SK-N-SH (cell line): ENCODE measurements at regions not wholly inside any gene's neighbourhood (a gene's known extent, or its start where the extent isn't known, plus 50 kb on each side); places are given as distances from the start of the nearest gene placed in this dataset.

Experiments used
- CTCF ChIA-PET: fragments of 300-600, 350-600 bp; formaldehyde crosslinking; extraction: SDS; loops from one replicate; lab custom pipeline; 2021; lab: Yijun Ruan, JAX
- POLR2A ChIA-PET: fragments of 350-600 bp; sonication (Branson Sonifier 250); formaldehyde crosslinking; extraction: SDS; loops from one replicate; lab custom pipeline; 2020; ENCODE audit warnings: antibody characterized with exemption, inconsistent platforms; lab: Yijun Ruan, JAX
- DNase-seq: peaks from one replicate; pipeline ENCODE4 v3.0.0; 2012
- H2AFZ ChIP-seq: fragments of 200-600 bp; sonication (generic); 2 replicates; pipeline ENCODE4 v1.8.1; 2016; ENCODE audit warnings: antibody characterized with exemption, mild to moderate bottlenecking, low read depth
- H3F3A ChIP-seq: fragments of 200-600 bp; sonication (generic); replicated peaks from 2 replicates; pipeline ENCODE3; 2016; ENCODE audit warnings: antibody characterized with exemption, mild to moderate bottlenecking; ENCODE audit not compliant: insufficient read depth
- H3K27ac ChIP-seq, 2 experiments: fragments of 200-500 bp in 1 of 2; fragments of 200-600 bp in 1 of 2; sonication (Bioruptor generic) in 1 of 2; sonication (generic), shearing (Covaris generic) in 1 of 2; 2 replicates each; pipeline versions ENCODE4 v1.5.1 to v1.6.1; 2014 to 2016; ENCODE audit warnings: low read depth in 2 of 2, inconsistent platforms in 1 of 2, low read length in 1 of 2, mild to moderate bottlenecking in 1 of 2, mixed read lengths in 1 of 2
- H3K27me3 ChIP-seq: fragments of 200-600 bp; sonication (generic), shearing (Covaris generic); 2 replicates; pipeline ENCODE4 v1.6.1; 2016; ENCODE audit warnings: mixed run types; ENCODE audit not compliant: insufficient read depth
- H3K36me3 ChIP-seq, 2 experiments: fragments of 200-500 bp in 1 of 2; fragments of 200-600 bp in 1 of 2; sonication (Bioruptor generic) in 1 of 2; sonication (generic) in 1 of 2; replicated peaks in 1 of 2; 2 replicates each; pipeline versions ENCODE3 to v1.5.1; 2014 to 2016; ENCODE audit warnings: low read length in 1 of 2, mild to moderate bottlenecking in 1 of 2; ENCODE audit not compliant: insufficient read depth in 2 of 2, control insufficient read depth in 1 of 2
- H3K4me1 ChIP-seq, 2 experiments: fragments of 200-500 bp in 1 of 2; fragments of 200-600 bp in 1 of 2; sonication (Bioruptor generic) in 1 of 2; sonication (generic), shearing (Covaris generic) in 1 of 2; 2 replicates each; pipeline versions ENCODE4 v1.5.1 to v1.6.1; 2014 to 2016; ENCODE audit warnings: low read depth in 1 of 2, low read length in 1 of 2, mixed run types in 1 of 2; ENCODE audit not compliant: insufficient read depth in 2 of 2, control insufficient read depth in 1 of 2
- H3K4me2 ChIP-seq: fragments of 200-600 bp; sonication (generic), shearing (Covaris generic); 2 replicates; pipeline ENCODE4 v1.6.1; 2017; ENCODE audit warnings: mixed run types
- H3K4me3 ChIP-seq, 2 experiments: fragments of 200-500 bp in 1 of 2; fragments of 200-600 bp in 1 of 2; sonication (Bioruptor generic) in 1 of 2; sonication (generic), shearing (Covaris generic) in 1 of 2; 2 replicates each; pipeline versions ENCODE4 v1.5.1 to v1.8.1; 2014 to 2016; ENCODE audit warnings: low read depth in 2 of 2, inconsistent platforms in 1 of 2, low read length in 1 of 2, mild to moderate bottlenecking in 1 of 2, mixed read lengths in 1 of 2, moderate library complexity in 1 of 2
- H3K79me2 ChIP-seq: fragments of 200-600 bp; sonication (generic); 2 replicates; pipeline ENCODE4 v1.8.1; 2017; ENCODE audit warnings: mild to moderate bottlenecking; ENCODE audit not compliant: insufficient read depth
- H3K9ac ChIP-seq: fragments of 200-600 bp; sonication (generic); 2 replicates; pipeline ENCODE4 v1.6.1; 2017; ENCODE audit warnings: mixed run types
- H3K9me2 ChIP-seq: fragments of 200-600 bp; sonication (generic); 2 replicates; pipeline ENCODE4 v1.6.1; 2017; ENCODE audit warnings: mixed run types
- H3K9me3 ChIP-seq: fragments of 200-600 bp; sonication (generic); 2 replicates; pipeline ENCODE4 v1.6.1; 2017; ENCODE audit warnings: mixed run types, mild to moderate bottlenecking, moderate library complexity
- H4K20me1 ChIP-seq: fragments of 200-600 bp; sonication (generic); 2 replicates; pipeline ENCODE4 v1.6.1; 2017; ENCODE audit warnings: mild to moderate bottlenecking, mixed run types; ENCODE audit not compliant: insufficient read depth
- ELF1 ChIP-seq: IDR thresholded peaks from 2 replicates; pipeline ENCODE4 v1.4.0; 2012
- EP300 ChIP-seq, 2 experiments: IDR thresholded peaks; 2 replicates each; pipeline versions ENCODE4 v1.4.0 to v1.6.1; 2012; ENCODE audit warnings: borderline replicate concordance in 1 of 2, low read depth in 1 of 2, low read length in 1 of 2
- FOXJ3 ChIP-seq: sonication (generic); formaldehyde crosslinking; IDR thresholded peaks from 2 replicates; pipeline ENCODE4 v1.5.1; 2020; ENCODE audit warnings: mild to moderate bottlenecking, missing genetic modification reagents
- JUND ChIP-seq: IDR thresholded peaks from 2 replicates; pipeline ENCODE4 v1.4.0; 2012
- NRF1 ChIP-seq: IDR thresholded peaks from 2 replicates; pipeline ENCODE4 v1.6.1; 2012; ENCODE audit warnings: low read depth, mild to moderate bottlenecking, low read length
- POLR2AphosphoS5 ChIP-seq: IDR thresholded peaks from 2 replicates; pipeline ENCODE4 v1.6.1; 2012; ENCODE audit warnings: low read depth, low read length
- RXRA ChIP-seq: IDR thresholded peaks from 2 replicates; pipeline ENCODE4 v1.4.0; 2012; ENCODE audit warnings: low read depth, mild to moderate bottlenecking, borderline replicate concordance
- TCF12 ChIP-seq: IDR thresholded peaks from 2 replicates; pipeline ENCODE4 v1.4.0; 2012
- TEAD4 ChIP-seq: IDR thresholded peaks from 2 replicates; pipeline ENCODE4 v1.4.0; 2012; ENCODE audit warnings: mild to moderate bottlenecking, borderline replicate concordance; ENCODE audit not compliant: insufficient read depth
- WGBS: methylation state at CpG from one replicate; pipeline ENCODE4 v1.1.6; 2017; ENCODE audit warnings: low lambda C conversion rate; 5-methylcytosine and 5-hydroxymethylcytosine counted together
- TF ChIP-seq, protein P1 (sequence below): IDR thresholded peaks from 2 replicates; pipeline ENCODE4 v1.4.0; 2012; ENCODE audit warnings: low read depth, borderline replicate concordance
- TF ChIP-seq, protein P2 (sequence below): IDR thresholded peaks from 2 replicates; pipeline ENCODE4 v1.4.0; 2012; ENCODE audit warnings: low read depth
- TF ChIP-seq, protein P3 (sequence below): fragments of 200-600 bp; sonication (generic); IDR thresholded peaks from 2 replicates; pipeline ENCODE4 v1.6.1; 2017; ENCODE audit warnings: antibody characterized with exemption, mild to moderate bottlenecking, moderate library complexity
- TF ChIP-seq, protein P4 (sequence below): fragments of 150-350 bp; IDR thresholded peaks from 2 replicates; pipeline ENCODE4 v1.6.1; 2017; ENCODE audit warnings: antibody characterized with exemption, low read length, low read depth, borderline replicate concordance
- TF ChIP-seq, protein P5 (sequence below): IDR thresholded peaks from 2 replicates; pipeline ENCODE4 v1.4.0; 2012; ENCODE audit warnings: low read depth, borderline replicate concordance

DNA sequence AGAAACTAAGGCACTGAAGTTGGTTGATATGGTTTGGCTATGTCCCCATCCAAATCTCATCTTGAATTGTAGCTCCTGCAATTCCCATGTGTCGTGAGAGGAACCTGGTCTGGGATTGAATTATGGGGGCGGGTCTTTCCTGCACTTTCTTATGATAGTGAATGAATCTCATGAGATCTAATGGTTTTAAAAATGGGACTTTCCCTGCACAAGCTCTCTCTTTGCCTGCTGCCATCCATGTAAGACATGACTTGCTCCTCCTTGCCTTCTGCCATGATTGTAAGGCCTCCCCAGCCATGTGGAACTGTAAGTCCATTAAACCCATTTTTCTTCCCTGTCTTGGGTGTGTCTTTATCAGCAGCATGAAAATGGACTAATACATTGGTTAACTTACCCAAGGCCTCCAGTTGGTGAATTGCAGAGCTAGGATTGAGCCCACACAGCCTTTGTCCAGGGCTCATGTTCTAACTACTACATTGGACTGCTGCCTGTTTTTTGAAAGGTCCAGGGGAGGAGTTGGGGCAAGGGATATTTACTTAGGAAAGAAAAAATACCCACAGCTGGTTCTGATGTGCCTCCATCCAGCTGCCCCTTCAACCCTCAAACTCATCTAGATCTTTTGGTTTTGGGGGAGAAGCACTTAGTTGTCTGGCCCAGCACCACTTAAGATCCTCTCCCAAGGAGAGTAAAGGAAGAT lies 107.8 kb upstream of the NAV2 start:
- WGBS: 93% methylated on average over 2 of the region's 2 CpGs
- no peak overlapping the region for H3K9ac ChIP-seq
- H2AFZ ChIP-seq: no peak overlapping the region
- ChIA-PET CTCF (interaction anchor here (0.6 to 1.6 kb wide), 4 partner anchors 46 to 1281 kb away, joined by 3 to 4 read pairs (median 3); no protein-coding TSS in a partner anchor), POLR2A (interaction anchor here (0.7 kb wide), 1 partner anchor 9 kb away, joined by 3 read pairs; no protein-coding TSS in a partner anchor)
- no peak overlapping the region for H3K27ac ChIP-seq
- H3F3A ChIP-seq: peaks cover 14% of the 10 kb centered on the region
- H3K27me3 ChIP-seq: no peaks in the 10 kb centered on the region
- TF ChIP-seq TCF12 (no peak), EP300 (IDR thresholded peaks at IDR 0.05; ENCODE audit: borderline replicate concordance in 1 of 2, low read depth in 1 of 2, low read length in 1 of 2) (no peak), NRF1 (no peak), JUND (no peak), TEAD4 (no peak), FOXJ3 (CRISPR knock-in tag) (no peak), ELF1 (no peak), RXRA (no peak), POLR2AphosphoS5 (no peak)
- TF ChIP-seq, protein P1, sequence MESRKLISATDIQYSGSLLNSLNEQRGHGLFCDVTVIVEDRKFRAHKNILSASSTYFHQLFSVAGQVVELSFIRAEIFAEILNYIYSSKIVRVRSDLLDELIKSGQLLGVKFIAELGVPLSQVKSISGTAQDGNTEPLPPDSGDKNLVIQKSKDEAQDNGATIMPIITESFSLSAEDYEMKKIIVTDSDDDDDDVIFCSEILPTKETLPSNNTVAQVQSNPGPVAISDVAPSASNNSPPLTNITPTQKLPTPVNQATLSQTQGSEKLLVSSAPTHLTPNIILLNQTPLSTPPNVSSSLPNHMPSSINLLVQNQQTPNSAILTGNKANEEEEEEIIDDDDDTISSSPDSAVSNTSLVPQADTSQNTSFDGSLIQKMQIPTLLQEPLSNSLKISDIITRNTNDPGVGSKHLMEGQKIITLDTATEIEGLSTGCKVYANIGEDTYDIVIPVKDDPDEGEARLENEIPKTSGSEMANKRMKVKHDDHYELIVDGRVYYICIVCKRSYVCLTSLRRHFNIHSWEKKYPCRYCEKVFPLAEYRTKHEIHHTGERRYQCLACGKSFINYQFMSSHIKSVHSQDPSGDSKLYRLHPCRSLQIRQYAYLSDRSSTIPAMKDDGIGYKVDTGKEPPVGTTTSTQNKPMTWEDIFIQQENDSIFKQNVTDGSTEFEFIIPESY: no peak
- TF ChIP-seq, protein P2, sequence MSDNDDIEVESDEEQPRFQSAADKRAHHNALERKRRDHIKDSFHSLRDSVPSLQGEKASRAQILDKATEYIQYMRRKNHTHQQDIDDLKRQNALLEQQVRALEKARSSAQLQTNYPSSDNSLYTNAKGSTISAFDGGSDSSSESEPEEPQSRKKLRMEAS: no peak
- TF ChIP-seq, protein P3, sequence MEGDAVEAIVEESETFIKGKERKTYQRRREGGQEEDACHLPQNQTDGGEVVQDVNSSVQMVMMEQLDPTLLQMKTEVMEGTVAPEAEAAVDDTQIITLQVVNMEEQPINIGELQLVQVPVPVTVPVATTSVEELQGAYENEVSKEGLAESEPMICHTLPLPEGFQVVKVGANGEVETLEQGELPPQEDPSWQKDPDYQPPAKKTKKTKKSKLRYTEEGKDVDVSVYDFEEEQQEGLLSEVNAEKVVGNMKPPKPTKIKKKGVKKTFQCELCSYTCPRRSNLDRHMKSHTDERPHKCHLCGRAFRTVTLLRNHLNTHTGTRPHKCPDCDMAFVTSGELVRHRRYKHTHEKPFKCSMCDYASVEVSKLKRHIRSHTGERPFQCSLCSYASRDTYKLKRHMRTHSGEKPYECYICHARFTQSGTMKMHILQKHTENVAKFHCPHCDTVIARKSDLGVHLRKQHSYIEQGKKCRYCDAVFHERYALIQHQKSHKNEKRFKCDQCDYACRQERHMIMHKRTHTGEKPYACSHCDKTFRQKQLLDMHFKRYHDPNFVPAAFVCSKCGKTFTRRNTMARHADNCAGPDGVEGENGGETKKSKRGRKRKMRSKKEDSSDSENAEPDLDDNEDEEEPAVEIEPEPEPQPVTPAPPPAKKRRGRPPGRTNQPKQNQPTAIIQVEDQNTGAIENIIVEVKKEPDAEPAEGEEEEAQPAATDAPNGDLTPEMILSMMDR: no peak
- TF ChIP-seq, protein P4, sequence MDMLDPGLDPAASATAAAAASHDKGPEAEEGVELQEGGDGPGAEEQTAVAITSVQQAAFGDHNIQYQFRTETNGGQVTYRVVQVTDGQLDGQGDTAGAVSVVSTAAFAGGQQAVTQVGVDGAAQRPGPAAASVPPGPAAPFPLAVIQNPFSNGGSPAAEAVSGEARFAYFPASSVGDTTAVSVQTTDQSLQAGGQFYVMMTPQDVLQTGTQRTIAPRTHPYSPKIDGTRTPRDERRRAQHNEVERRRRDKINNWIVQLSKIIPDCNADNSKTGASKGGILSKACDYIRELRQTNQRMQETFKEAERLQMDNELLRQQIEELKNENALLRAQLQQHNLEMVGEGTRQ: no peak
- TF ChIP-seq, protein P5, sequence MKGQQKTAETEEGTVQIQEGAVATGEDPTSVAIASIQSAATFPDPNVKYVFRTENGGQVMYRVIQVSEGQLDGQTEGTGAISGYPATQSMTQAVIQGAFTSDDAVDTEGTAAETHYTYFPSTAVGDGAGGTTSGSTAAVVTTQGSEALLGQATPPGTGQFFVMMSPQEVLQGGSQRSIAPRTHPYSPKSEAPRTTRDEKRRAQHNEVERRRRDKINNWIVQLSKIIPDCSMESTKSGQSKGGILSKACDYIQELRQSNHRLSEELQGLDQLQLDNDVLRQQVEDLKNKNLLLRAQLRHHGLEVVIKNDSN: no peak
- DNase-seq: no peak
- H3K36me3 ChIP-seq: peaks cover 8 to 42% of the 10 kb centered on the region in 2 experiments
- no peaks in the 10 kb centered on the region for H3K9me2 ChIP-seq
- no peaks in the 10 kb centered on the region for H3K9me3 ChIP-seq
- no peak overlapping the region for H3K4me2 ChIP-seq
- peaks cover 64% of the 10 kb centered on the region for H4K20me1 ChIP-seq
- peaks cover 100% of the 10 kb centered on the region for H3K79me2 ChIP-seq
- H3K4me1 ChIP-seq: peaks cover 0 to 24% of the 10 kb centered on the region in 2 experiments; a peak in 2 of 4 replicates
- H3K4me3 ChIP-seq: no peak overlapping the region
